Immature natural killer cell (primary cell): ENCODE measurements at regions not wholly inside any gene's neighbourhood (a gene's known extent, or its start where the extent isn't known, plus 50 kb on each side); places are given as distances from the start of the nearest gene placed in this dataset.
A peak's percentile ranks its signal among the peaks of the same experiment; 100 is the strongest.

Source experiments
- DNase-seq, 3 donors: peaks; one replicate each; pipeline ENCODE4 v3.0.0; 2022; ENCODE audit warnings: mixed read lengths in 1 of 3
- H3K27ac Mint-ChIP-seq, 6 donors: one replicate each; pipeline ENCODE4 v1.8.0; 2020; ENCODE audit warnings: mixed read lengths in 6 of 6, mild to moderate bottlenecking in 5 of 6, inconsistent platforms in 4 of 6, moderate library complexity in 3 of 6
- H3K27me3 Mint-ChIP-seq, 3 donors: one replicate each; pipeline ENCODE4 v1.8.0; 2020 to 2021; ENCODE audit warnings: low read depth in 3 of 3, mild to moderate bottlenecking in 3 of 3, mixed read lengths in 3 of 3, moderate library complexity in 3 of 3, inconsistent platforms in 1 of 3
- H3K36me3 Mint-ChIP-seq, 3 donors: one replicate each; pipeline ENCODE4 v1.8.0; 2020; ENCODE audit warnings: mixed read lengths in 3 of 3, inconsistent platforms in 2 of 3, mild to moderate bottlenecking in 2 of 3
- H3K4me1 Mint-ChIP-seq, 2 donors: one replicate each; pipeline ENCODE4 v1.8.0; 2020; ENCODE audit warnings: inconsistent platforms in 2 of 2, mild to moderate bottlenecking in 2 of 2, mixed read lengths in 2 of 2, moderate library complexity in 1 of 2
- H3K4me3 Mint-ChIP-seq, 5 donors: one replicate each; pipeline ENCODE4 v1.8.0; 2020; ENCODE audit warnings: mild to moderate bottlenecking in 5 of 5, mixed read lengths in 5 of 5, inconsistent platforms in 3 of 5, moderate library complexity in 3 of 5
- H3K9me3 Mint-ChIP-seq, 6 donors: one replicate each; pipeline ENCODE4 v1.8.0; 2020; ENCODE audit warnings: mild to moderate bottlenecking in 6 of 6, mixed read lengths in 6 of 6, inconsistent platforms in 4 of 6, moderate library complexity in 3 of 6

GRCh38 chr12:124413401-124413800 lies 118.5 kb downstream of the RFLNA start:
- no peak overlapping the region for H3K27ac Mint-ChIP-seq
- no peaks in the 10 kb centered on the region for H3K9me3 Mint-ChIP-seq
- peaks cover 0 to 16% (median 12%) of the 10 kb centered on the region in 3 donors for H3K36me3 Mint-ChIP-seq
- H3K4me1 Mint-ChIP-seq = peaks cover 0 to 10% of the 10 kb centered on the region in 2 donors
- H3K27me3 Mint-ChIP-seq = peaks cover 2 to 10% (median 2%) of the 10 kb centered on the region in 3 donors
- H3K4me3 Mint-ChIP-seq = no peak overlapping the region
- DNase-seq = no peak

GRCh38 chr12:124412646-124413015 lies 117.7 kb downstream of the RFLNA start:
- H3K27me3 Mint-ChIP-seq = peaks cover 2 to 10% (median 2%) of the 10 kb centered on the region in 3 donors
- no peak for DNase-seq
- peaks cover 0 to 10% of the 10 kb centered on the region in 2 donors for H3K4me1 Mint-ChIP-seq

GRCh38 chr12:124411953-124412645 lies 117.2 kb downstream of the RFLNA start:
- no peak overlapping the region for H3K27ac Mint-ChIP-seq
- H3K9me3 Mint-ChIP-seq = no peaks in the 10 kb centered on the region
- H3K4me1 Mint-ChIP-seq = peaks cover 0 to 8% of the 10 kb centered on the region in 2 donors

More at GRCh38 chr12:124412646-124413015, 117.7 kb downstream of the RFLNA start:
- no peak overlapping the region for H3K4me3 Mint-ChIP-seq
- H3K9me3 Mint-ChIP-seq = no peaks in the 10 kb centered on the region
- H3K27ac Mint-ChIP-seq = no peak overlapping the region
- peaks cover 0 to 12% (median 12%) of the 10 kb centered on the region in 3 donors for H3K36me3 Mint-ChIP-seq

GRCh38 chr12:124411281-124411878 lies 116.5 kb downstream of the RFLNA start:
- peaks cover 0 to 8% (median 2%) of the 10 kb centered on the region in 3 donors for H3K27me3 Mint-ChIP-seq
- H3K27ac Mint-ChIP-seq = peak overlapping the region in 1 of 6 donors; percentile 69
- H3K4me3 Mint-ChIP-seq = no peak overlapping the region
- DNase-seq = no peak
- H3K9me3 Mint-ChIP-seq = no peaks in the 10 kb centered on the region
- H3K4me1 Mint-ChIP-seq = peaks cover 0 to 12% of the 10 kb centered on the region in 2 donors
- peaks cover 7 to 12% (median 8%) of the 10 kb centered on the region in 3 donors for H3K36me3 Mint-ChIP-seq

More at GRCh38 chr12:124411953-124412645, 117.2 kb downstream of the RFLNA start:
- no peak for DNase-seq
- Mint-ChIP-seq H3K36me3 (peaks cover 4 to 8% (median 8%) of the 10 kb centered on the region in 3 donors), H3K27me3 (peaks cover 0 to 8% (median 2%) of the 10 kb centered on the region in 3 donors), H3K4me3 (no peak overlapping the region)

- H3K4me1 Mint-ChIP-seq = peaks cover 0 to 10% of the 10 kb centered on the region in 2 donors
- H3K36me3 Mint-ChIP-seq = peaks cover 4 to 7% (median 5%) of the 10 kb centered on the region in 3 donors
- H3K27ac Mint-ChIP-seq = peak overlapping the region in 2 of 6 donors; percentile 40 to 69
- no peak overlapping the region for H3K4me3 Mint-ChIP-seq
- no peaks in the 10 kb centered on the region for H3K9me3 Mint-ChIP-seq
- H3K27me3 Mint-ChIP-seq = peaks cover 0 to 8% (median 2%) of the 10 kb centered on the region in 3 donors
- no peak for DNase-seq
Observed at GRCh38 chr12:124410354-124411175, 115.7 kb downstream of the RFLNA start.

GRCh38 chr12:124408822-124409517 lies 114.1 kb downstream of the RFLNA start:
- no peaks in the 10 kb centered on the region for H3K9me3 Mint-ChIP-seq
- DNase-seq = no peak
- H3K36me3 Mint-ChIP-seq = peaks cover 3 to 7% (median 5%) of the 10 kb centered on the region in 3 donors
- H3K4me1 Mint-ChIP-seq = peaks cover 0 to 9% of the 10 kb centered on the region in 2 donors
- peaks cover 0 to 10% (median 2%) of the 10 kb centered on the region in 3 donors for H3K27me3 Mint-ChIP-seq
- H3K27ac Mint-ChIP-seq = no peak overlapping the region
- no peak overlapping the region for H3K4me3 Mint-ChIP-seq

GRCh38 chr12:124407074-124407473 lies 112.2 kb downstream of the RFLNA start:
- Mint-ChIP-seq H3K27ac (no peak overlapping the region), H3K9me3 (no peaks in the 10 kb centered on the region), H3K27me3 (peaks cover 0 to 11% (median 2%) of the 10 kb centered on the region in 3 donors), H3K36me3 (peaks cover 7 to 10% (median 8%) of the 10 kb centered on the region in 3 donors), H3K4me3 (no peak overlapping the region), H3K4me1 (peaks cover 0 to 6% of the 10 kb centered on the region in 2 donors)
- no peak for DNase-seq

- Mint-ChIP-seq H3K27me3 (peaks cover 0 to 10% (median under 1%) of the 10 kb centered on the region in 3 donors), H3K36me3 (peaks cover 7 to 14% (median 12%) of the 10 kb centered on the region in 3 donors), H3K9me3 (no peaks in the 10 kb centered on the region), H3K4me3 (no peak overlapping the region), H3K4me1 (peaks cover 0 to 8% of the 10 kb centered on the region in 2 donors), H3K27ac (no peak overlapping the region)
- DNase-seq = no peak
Observed at GRCh38 chr12:124406043-124406442, 111.2 kb downstream of the RFLNA start.

- Mint-ChIP-seq H3K36me3 (peaks cover 7 to 15% (median 12%) of the 10 kb centered on the region in 3 donors), H3K27me3 (peaks cover 0 to 8% (median 0%) of the 10 kb centered on the region in 3 donors), H3K9me3 (no peaks in the 10 kb centered on the region), H3K4me1 (peaks cover 0 to 8% of the 10 kb centered on the region in 2 donors), H3K4me3 (no peak overlapping the region), H3K27ac (no peak overlapping the region)
- no peak for DNase-seq
Observed at GRCh38 chr12:124405592-124405991, 110.7 kb downstream of the RFLNA start.

- no peak overlapping the region for H3K4me3 Mint-ChIP-seq
- H3K27ac Mint-ChIP-seq = no peak overlapping the region
- no peak for DNase-seq
- H3K36me3 Mint-ChIP-seq = peaks cover 7 to 18% (median 14%) of the 10 kb centered on the region in 3 donors
- H3K9me3 Mint-ChIP-seq = no peaks in the 10 kb centered on the region
- H3K27me3 Mint-ChIP-seq = peaks cover 0 to 6% (median 0%) of the 10 kb centered on the region in 3 donors
- peaks cover 2 to 7% of the 10 kb centered on the region in 2 donors for H3K4me1 Mint-ChIP-seq
Observed at GRCh38 chr12:124405151-124405550, 110.3 kb downstream of the RFLNA start.

- no peak overlapping the region for H3K27ac Mint-ChIP-seq
Observed at GRCh38 chr12:124404162-124404784, 109.4 kb downstream of the RFLNA start.

GRCh38 chr12:124403273-124403672 lies 108.4 kb downstream of the RFLNA start:
- Mint-ChIP-seq H3K27ac (peak overlapping the region in 2 of 6 donors; percentile 17 to 66), H3K36me3 (peaks cover 11 to 25% (median 17%) of the 10 kb centered on the region in 3 donors), H3K27me3 (peaks cover 0 to 4% (median 0%) of the 10 kb centered on the region in 3 donors), H3K4me1 (peaks cover 6 to 9% of the 10 kb centered on the region in 2 donors), H3K4me3 (no peak overlapping the region), H3K9me3 (no peaks in the 10 kb centered on the region)
- DNase-seq = no peak

More at GRCh38 chr12:124404162-124404784, 109.4 kb downstream of the RFLNA start:
- H3K9me3 Mint-ChIP-seq = no peaks in the 10 kb centered on the region
- H3K4me3 Mint-ChIP-seq = no peak overlapping the region
- peaks cover 0 to 4% (median 0%) of the 10 kb centered on the region in 3 donors for H3K27me3 Mint-ChIP-seq
- H3K36me3 Mint-ChIP-seq = peaks cover 11 to 25% (median 18%) of the 10 kb centered on the region in 3 donors
- peaks cover 6 to 9% of the 10 kb centered on the region in 2 donors for H3K4me1 Mint-ChIP-seq
- no peak for DNase-seq
